ENCODE measurements at regions not wholly inside any gene's neighbourhood (a gene's known extent, or its start where the extent isn't known, plus 50 kb on each side); places are given as distances from the start of the nearest gene placed in this dataset.
A peak's percentile ranks its signal among the peaks of the same experiment; 100 is the strongest.

- DNase-seq: no peak
These were observed 802.3 kb upstream of the ARGLU1 start for GRCh38 chr13:107370015-107370785.

- DNase-seq: no peak
These were observed 799.3 kb upstream of the ARGLU1 start for GRCh38 chr13:107367258-107367657.

DNA sequence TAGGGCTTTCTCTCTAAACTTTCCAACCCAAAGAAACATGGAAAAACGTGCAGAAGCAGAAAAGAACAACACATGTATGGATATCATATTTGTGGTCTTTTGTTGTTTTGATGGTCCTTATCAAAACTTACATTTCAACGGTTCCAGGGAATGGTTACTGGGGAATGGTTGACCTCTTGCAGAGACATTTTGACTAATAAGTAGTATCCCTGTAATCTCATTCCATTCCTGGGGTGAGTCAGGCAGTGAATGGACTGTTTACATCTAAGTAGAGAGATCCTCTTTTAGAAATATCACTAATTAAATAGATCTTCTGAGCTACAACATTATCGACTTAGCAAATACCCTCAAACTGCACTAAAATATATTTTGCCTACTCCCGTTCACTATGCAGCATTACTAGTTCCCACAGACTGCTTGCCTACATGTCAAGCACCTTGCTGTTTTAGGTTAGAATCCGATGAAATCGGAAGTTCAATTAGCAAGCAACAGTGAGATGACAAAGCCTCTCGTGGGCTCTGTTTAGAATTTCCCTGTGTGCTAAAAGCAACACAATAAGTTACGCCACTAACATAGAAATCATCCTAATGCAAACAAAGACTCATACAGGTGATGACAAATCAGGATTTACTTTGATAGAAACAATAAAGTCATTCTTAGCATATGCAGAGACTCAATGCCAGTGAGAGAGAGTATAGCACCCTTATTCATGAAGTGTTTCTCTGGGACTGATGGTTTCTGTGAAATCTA lies 797.7 kb upstream of the ARGLU1 start:
- no peak for DNase-seq

DNA sequence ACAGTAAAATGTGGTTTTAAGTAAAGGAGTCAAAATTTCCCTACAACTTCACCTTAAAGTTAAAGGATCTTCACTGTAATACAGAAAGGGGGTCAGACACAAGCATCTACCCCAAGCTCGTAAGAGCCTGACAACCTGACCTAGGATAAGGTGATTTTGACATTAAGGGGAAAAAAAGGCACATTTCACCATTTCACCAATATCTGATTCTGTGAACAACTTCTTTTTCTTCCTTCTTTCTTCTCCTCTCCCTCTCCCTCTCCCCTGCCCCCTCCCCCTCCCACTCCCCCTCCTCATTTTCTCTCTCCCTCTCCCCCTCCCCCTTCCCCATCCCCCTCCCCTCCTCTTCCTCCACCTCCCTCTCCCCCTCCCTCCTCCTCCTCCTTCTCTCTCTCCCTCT lies 796.7 kb upstream of the ARGLU1 start:
- no peak for DNase-seq

- no peak for DNase-seq
These were observed 793.7 kb upstream of the ARGLU1 start for GRCh38 chr13:107361666-107362065.

DNA sequence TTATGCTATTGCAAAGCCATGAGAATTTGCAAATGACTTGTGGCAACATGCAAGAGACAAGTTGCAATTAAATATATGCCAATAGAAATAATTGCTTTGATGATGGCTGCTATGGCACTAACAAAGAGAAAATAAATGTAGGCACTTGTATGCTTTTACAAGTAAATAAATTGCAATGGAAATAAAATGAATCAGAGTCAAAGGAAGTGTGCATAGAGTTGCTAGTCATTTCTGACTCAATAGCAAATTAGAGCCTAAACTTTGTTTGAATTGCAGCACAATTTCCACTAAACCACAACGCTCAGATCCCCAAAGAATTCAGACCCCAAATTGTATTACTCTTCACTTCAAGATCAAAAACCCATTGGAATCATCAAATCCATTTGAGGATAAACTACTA lies 792.1 kb upstream of the ARGLU1 start:
- DNase-seq: no peak

DNA sequence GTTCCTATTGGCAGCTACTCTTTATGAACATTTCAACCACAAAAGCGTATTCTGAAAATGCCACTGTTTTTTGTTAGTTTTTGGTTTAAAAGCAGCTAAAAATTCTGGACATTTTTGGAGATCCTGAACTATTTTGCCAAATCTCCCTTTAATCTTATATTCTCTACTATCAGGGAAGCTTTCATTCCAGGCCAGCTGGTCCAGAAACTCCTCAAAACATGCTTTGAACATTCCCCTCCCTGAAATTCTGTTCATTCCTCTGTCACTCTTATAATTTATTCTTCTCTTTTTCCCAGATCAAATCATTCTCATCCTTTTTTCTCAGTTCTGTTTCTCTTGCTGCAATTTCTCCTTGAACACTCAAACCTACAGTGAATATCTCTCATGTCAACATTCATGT lies 790.9 kb upstream of the ARGLU1 start:
- DNase-seq: no peak

DNA sequence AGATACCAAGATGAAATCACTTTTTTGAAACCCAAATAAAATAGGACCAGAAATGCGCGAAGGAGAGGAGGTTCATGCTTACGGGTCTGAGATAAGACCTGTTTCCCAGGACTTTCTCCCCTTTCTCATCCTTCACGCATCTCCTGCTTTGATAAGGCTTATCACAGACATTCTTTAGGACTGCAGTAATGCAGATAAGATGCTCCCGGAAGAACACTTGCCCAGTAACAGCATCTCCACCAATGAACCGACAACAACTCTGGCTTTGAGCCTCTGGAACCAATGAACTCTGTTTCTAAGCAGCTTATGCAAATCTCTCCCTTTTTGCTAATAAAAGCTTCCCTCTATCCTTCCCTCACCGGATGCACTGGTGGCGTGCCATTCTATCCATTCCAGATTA lies 783.4 kb upstream of the ARGLU1 start:
- no peak for DNase-seq

- no peak for DNase-seq
These were observed 781.0 kb upstream of the ARGLU1 start for GRCh38 chr13:107348925-107349324.

- DNase-seq: no peak
These were observed 780.5 kb upstream of the ARGLU1 start for GRCh38 chr13:107348471-107348870.

DNA sequence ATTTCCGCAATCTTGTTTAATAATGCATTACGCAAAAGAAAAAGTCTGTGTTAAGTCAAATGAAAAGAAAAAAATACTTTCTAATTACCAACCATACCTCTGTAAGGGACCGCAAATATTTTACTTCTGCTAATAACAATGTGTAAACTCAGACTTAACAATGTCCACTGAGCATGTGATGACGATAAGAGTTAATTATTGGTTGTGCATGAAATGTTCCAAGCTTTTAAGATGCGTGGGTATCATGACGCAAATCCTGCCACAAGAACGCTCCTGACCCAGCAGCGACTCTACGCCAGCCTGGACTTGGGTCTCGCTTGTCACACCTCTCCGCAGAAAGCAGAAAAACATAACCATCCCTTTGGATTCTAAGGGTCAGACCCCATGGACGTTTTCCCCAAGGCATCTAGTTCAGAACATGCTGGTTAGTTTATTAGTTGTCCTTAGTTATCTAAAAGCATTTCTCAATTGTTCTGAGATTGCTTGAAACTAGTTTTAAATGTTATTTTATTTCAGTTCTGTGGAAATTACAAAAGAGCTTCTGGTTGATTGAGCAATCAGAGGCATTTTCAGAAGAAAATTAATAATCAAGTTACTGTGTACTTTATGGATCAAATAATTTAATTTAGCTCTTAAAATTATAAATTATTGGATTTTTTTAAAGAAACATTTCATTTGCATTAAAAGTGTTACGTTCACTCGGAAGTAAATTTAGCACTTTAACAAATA lies 779.9 kb upstream of the ARGLU1 start:
- peak; percentile 3 for DNase-seq

GRCh38 chr13:107342747-107343146 lies 774.8 kb upstream of the ARGLU1 start:
- no peak for DNase-seq

DNA sequence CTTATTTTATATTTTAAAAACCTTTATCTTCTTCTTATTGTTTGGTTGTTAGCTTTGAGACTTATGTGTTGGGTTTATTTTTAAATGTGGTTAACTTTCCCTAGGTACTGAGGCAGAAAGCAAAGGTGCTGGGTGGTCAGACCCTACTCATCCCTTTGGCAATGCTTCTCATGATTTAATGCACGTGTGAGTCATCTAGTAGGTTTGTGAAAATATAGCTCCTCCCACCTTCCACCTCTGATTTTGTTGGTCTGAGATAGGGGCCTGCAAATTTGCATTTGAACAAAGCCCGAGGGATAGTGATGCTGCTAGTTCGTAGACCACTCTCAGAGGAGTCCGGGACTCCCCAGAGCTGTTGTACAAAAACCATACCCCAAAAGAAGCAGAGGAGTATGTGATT lies 771.3 kb upstream of the ARGLU1 start:
- no peak for DNase-seq

GRCh38 chr13:107332188-107332587 lies 764.3 kb upstream of the ARGLU1 start:
- DNase-seq: no peak

DNA sequence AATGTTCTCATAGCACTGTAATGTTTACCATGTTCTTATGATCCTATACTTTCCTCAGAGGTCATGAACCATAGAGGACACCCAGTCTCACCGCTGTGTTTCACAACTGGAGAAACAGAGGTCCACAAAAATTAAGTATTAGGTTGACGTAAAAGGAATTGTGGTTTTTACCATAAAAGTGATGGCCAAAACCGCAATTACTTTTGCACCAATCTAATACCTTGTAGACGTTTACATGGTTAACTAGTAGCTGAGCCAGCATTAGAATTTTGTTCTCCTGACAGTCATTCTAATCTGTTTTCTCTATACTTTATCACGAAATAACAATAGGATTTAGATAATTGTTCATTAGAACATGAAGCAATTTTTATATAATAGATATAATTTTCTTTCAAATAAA lies 763.4 kb upstream of the ARGLU1 start:
- no peak for DNase-seq

GRCh38 chr13:107330484-107330883 lies 762.5 kb upstream of the ARGLU1 start:
- no peak for DNase-seq

DNA sequence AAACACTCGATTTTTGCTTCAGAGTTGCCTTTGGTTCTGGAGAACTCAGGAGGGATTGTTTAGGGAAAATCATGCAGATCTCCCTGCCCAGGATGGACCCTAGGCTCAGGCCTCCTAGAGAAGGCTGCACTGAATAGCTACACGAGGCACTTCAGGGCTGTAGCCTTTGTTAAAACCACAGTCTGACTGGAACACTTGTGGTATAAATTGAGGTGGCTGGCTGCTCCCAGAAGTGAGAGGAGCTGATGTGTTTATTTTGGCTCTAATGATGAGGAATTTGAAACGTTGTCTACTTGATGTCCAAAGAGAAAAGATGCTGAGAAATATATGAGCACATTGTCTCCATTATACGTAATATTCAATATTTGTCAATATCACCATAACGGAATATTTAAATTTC lies 762.1 kb upstream of the ARGLU1 start:
- no peak for DNase-seq

GRCh38 chr13:107324416-107325204 lies 756.7 kb upstream of the ARGLU1 start:
- no peak for DNase-seq

- DNase-seq: no peak
These were observed 754.3 kb upstream of the ARGLU1 start for GRCh38 chr13:107322228-107322627.

- no peak for DNase-seq
These were observed 737.2 kb upstream of the ARGLU1 start for GRCh38 chr13:107305178-107305577.

DNA sequence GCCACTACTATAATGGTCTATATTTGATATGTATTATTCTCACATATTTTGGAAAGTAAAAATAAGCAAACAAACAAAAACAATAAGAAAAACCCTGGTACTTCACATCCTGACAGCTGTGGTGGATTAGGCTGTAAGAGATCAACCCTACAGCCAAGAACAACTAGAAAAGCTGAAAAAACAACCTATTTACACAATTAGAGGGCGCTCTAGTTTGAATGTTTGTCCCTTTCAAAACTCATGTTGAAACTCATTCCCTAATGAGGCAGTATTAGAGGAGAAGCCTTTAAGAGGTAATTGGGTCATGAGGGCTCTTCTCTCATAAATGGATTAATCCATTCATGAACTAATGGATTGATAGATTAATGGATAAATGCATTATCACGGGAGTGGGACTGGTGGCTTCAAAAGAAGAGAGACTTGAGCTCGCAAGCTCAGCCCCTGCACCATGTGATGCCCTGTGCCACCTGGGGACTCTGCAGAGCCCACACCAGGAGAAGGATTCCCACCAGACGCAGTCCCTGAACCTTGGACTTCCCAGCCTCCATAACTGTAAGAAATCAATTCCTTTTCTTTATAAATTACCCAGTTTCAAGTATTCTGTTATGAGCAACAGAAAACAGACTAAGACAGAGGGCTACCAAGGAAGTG lies 733.9 kb upstream of the ARGLU1 start:
- DNase-seq: peak; percentile 9

- no peak for DNase-seq
These were observed 731.8 kb upstream of the ARGLU1 start for GRCh38 chr13:107299717-107300116.

All from eye (tissue), 1 donor.